WTC11 (cell line): ENCODE measurements at regions not wholly inside any gene's neighbourhood (a gene's known extent, or its start where the extent isn't known, plus 50 kb on each side); places are given as distances from the start of the nearest gene placed in this dataset.

ENCODE experiments used
- ATF3 ChIP-seq: sonication (generic); formaldehyde crosslinking; conservative IDR thresholded peaks from 2 replicates; pipeline ENCODE4 v1.8.1; 2022; ENCODE audit warnings: mild to moderate bottlenecking, missing genetic modification reagents
- CTCF ChIP-seq: fragments of 200-600 bp; IDR thresholded peaks from 2 replicates; pipeline ENCODE4 v1.8.0; 2022; ENCODE audit warnings: antibody characterized with exemption
- ESRRA ChIP-seq: sonication (generic); formaldehyde crosslinking; IDR thresholded peaks from 2 replicates; pipeline ENCODE4 v1.8.1; 2022; ENCODE audit warnings: mild to moderate bottlenecking, missing genetic modification reagents, borderline replicate concordance
- FOXP1 ChIP-seq: sonication (generic); formaldehyde crosslinking; IDR thresholded peaks from 2 replicates; pipeline ENCODE4 v1.8.0; 2022; ENCODE audit warnings: missing genetic modification reagents, mild to moderate bottlenecking, moderate library complexity, borderline replicate concordance
- JUN ChIP-seq: sonication (generic); formaldehyde crosslinking; IDR thresholded peaks from 2 replicates; pipeline ENCODE4 v1.8.0; 2023; ENCODE audit warnings: mild to moderate bottlenecking, missing genetic modification reagents
- MAX ChIP-seq: sonication (generic); formaldehyde crosslinking; IDR thresholded peaks from 2 replicates; pipeline ENCODE4 v1.8.0; 2022; ENCODE audit warnings: mild to moderate bottlenecking, missing genetic modification reagents
- NR2C2 ChIP-seq: sonication (generic); formaldehyde crosslinking; IDR thresholded peaks from 2 replicates; pipeline ENCODE4 v1.8.0; 2022; ENCODE audit warnings: mild to moderate bottlenecking, missing genetic modification reagents
- RELA ChIP-seq: sonication (generic); formaldehyde crosslinking; IDR thresholded peaks from 2 replicates; pipeline ENCODE4 v1.8.1; 2022; ENCODE audit warnings: missing genetic modification reagents, mild to moderate bottlenecking, borderline replicate concordance
- TF ChIP-seq, protein P1 (sequence below): sonication (generic); formaldehyde crosslinking; IDR thresholded peaks from 2 replicates; pipeline ENCODE4 v1.8.1; 2023; ENCODE audit warnings: mild to moderate bottlenecking, moderate library complexity, missing genetic modification reagents

GRCh38 chr11:98940913-98941312, 79.8 kb upstream of the CNTN5 start:
- TF ChIP-seq JUN, result no peak
- no peak for TF ChIP-seq ATF3 (CRISPR knock-in tag)
- TF ChIP-seq, protein P1, sequence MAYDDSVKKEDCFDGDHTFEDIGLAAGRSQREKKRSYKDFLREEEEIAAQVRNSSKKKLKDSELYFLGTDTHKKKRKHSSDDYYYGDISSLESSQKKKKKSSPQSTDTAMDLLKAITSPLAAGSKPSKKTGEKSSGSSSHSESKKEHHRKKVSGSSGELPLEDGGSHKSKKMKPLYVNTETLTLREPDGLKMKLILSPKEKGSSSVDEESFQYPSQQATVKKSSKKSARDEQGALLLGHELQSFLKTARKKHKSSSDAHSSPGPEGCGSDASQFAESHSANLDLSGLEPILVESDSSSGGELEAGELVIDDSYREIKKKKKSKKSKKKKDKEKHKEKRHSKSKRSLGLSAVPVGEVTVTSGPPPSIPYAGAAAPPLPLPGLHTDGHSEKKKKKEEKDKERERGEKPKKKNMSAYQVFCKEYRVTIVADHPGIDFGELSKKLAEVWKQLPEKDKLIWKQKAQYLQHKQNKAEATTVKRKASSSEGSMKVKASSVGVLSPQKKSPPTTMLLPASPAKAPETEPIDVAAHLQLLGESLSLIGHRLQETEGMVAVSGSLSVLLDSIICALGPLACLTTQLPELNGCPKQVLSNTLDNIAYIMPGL (CRISPR knock-in tag), result no peak
- no peak for TF ChIP-seq MAX
- no peak for TF ChIP-seq CTCF
- TF ChIP-seq ESRRA, result no peak
- no peak for TF ChIP-seq FOXP1 (CRISPR knock-in tag)
- TF ChIP-seq RELA (CRISPR knock-in tag), result no peak
- no peak for TF ChIP-seq NR2C2
